ENCODE measurements at regions not wholly inside any gene's neighbourhood (a gene's known extent, or its start where the extent isn't known, plus 50 kb on each side); places are given as distances from the start of the nearest gene placed in this dataset.

- no peak for TF ChIP-seq ZNF460 (CRISPR knock-in tag; IDR thresholded peaks at IDR 0.05; ENCODE audit: borderline replicate concordance)
- no peak for TF ChIP-seq ZNF513 (CRISPR knock-in tag; conservative IDR thresholded peaks at IDR 0.05)
- no peak for TF ChIP-seq TP53 (CRISPR knock-in tag; conservative IDR thresholded peaks at IDR 0.05)
- no peak for TF ChIP-seq ZHX2 (IDR thresholded peaks at IDR 0.05; ENCODE audit: low read depth)
- no peak for TF ChIP-seq ZHX2 (CRISPR knock-in tag; IDR thresholded peaks at IDR 0.05; ENCODE audit: borderline replicate concordance)
- no peak for TF ChIP-seq YY1 (IDR thresholded peaks at IDR 0.05; ENCODE audit: insufficient read depth, insufficient replicate concordance, low read depth, low read length)
- TF ChIP-seq SMAD1 (CRISPR knock-in tag; IDR thresholded peaks at IDR 0.05; ENCODE audit: borderline replicate concordance, low read depth) = no peak
- TF ChIP-seq TCF7 (IDR thresholded peaks at IDR 0.05; ENCODE audit: low read depth) = peak; percentile 64
- no peak for TF ChIP-seq RFX5 (IDR thresholded peaks at IDR 0.05; ENCODE audit: low read depth, low read length)
- TF ChIP-seq ZNF143 (CRISPR knock-in tag; IDR thresholded peaks at IDR 0.05) = no peak
- no peak for TF ChIP-seq NFKB2 (CRISPR knock-in tag; IDR thresholded peaks at IDR 0.05; ENCODE audit: borderline replicate concordance)
- TF ChIP-seq HOXD1 (CRISPR knock-in tag; IDR thresholded peaks at IDR 0.05) = no peak
- no peak for TF ChIP-seq MXD4 (CRISPR knock-in tag; IDR thresholded peaks at IDR 0.05)
- peak; percentile 49 for TF ChIP-seq CREM (IDR thresholded peaks at IDR 0.05)
- TF ChIP-seq CREM (CRISPR knock-in tag; IDR thresholded peaks at IDR 0.05) = no peak
- no peak for TF ChIP-seq IRF9 (CRISPR knock-in tag; IDR thresholded peaks at IDR 0.05; ENCODE audit: borderline replicate concordance)
- TF ChIP-seq ZNF761 (CRISPR knock-in tag; conservative IDR thresholded peaks at IDR 0.05) = no peak; the same call in 1 of the 2 replicates
- no peak for TF ChIP-seq U2AF2 (IDR thresholded peaks at IDR 0.05; ENCODE audit: low read depth, low read length)
- TF ChIP-seq AHR (CRISPR knock-in tag; IDR thresholded peaks at IDR 0.05) = no peak
- no peak for TF ChIP-seq ZNF232 (CRISPR knock-in tag; IDR thresholded peaks at IDR 0.05; ENCODE audit: borderline replicate concordance)
- TF ChIP-seq SRF (IDR thresholded peaks at IDR 0.05; ENCODE audit: low read depth, low read length) = no peak
- TF ChIP-seq PRPF4 (IDR thresholded peaks at IDR 0.05; ENCODE audit: low read depth, low read length, poor library complexity, severe bottlenecking) = no peak
- no peak for TF ChIP-seq MATR3 (CRISPR knock-in tag; IDR thresholded peaks at IDR 0.05)
Observed at GRCh38 chr7:156527458-156527890, 113.1 kb upstream of the RNF32 start (continued).

Measured in HepG2 (cell line).